D721Med (cell line): ENCODE measurements at regions not wholly inside any gene's neighbourhood (a gene's known extent, or its start where the extent isn't known, plus 50 kb on each side); places are given as distances from the start of the nearest gene placed in this dataset.
"Not testable (repeated sequence)": the region's sequence is repeated elsewhere in the genome, so short reads cannot be mapped to it uniquely, and the experiment has no call there.

Source experiments
- DNase-seq: peaks from one replicate; pipeline ENCODE4 v3.0.0; 2011; ENCODE audit warnings: low spot score; ENCODE audit not compliant: insufficient read length
- FAIRE-seq: peaks from 2 replicates; lab custom pipeline; 2011; peaks lifted over from hg19 to GRCh38; lab: Jason Lieb, UNC
- TF ChIP-seq, protein P1 (sequence below): IDR thresholded peaks from 2 replicates; pipeline ENCODE4 v1.5.1; 2012; ENCODE audit warnings: mild to moderate bottlenecking, control low read depth; ENCODE audit not compliant: insufficient read depth; ENCODE audit errors: missing control alignments

DNA sequence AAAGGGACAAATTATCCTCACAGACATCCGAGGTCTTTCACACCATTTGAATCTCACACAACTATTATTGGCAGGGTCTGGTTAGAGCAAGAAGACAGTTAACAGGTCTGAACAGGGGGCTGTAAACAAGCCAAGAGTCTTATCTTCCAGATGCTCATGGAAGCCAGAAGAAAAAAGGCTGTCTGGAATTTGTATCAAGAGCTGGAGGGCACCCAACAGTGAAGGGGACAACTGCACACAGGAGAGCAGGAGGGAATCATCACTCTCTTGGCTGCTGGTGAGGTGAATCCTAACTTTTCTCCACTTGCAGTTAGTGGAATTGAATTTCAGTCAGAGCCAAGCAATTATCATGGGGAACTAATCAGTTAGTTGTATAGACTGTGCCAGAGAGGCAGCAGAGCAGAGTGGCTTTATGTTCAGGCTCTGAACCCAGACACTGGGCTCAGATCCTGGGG is 880.2 kb upstream of the AUTS2 start:
- no peak for FAIRE-seq
- TF ChIP-seq, protein P1, sequence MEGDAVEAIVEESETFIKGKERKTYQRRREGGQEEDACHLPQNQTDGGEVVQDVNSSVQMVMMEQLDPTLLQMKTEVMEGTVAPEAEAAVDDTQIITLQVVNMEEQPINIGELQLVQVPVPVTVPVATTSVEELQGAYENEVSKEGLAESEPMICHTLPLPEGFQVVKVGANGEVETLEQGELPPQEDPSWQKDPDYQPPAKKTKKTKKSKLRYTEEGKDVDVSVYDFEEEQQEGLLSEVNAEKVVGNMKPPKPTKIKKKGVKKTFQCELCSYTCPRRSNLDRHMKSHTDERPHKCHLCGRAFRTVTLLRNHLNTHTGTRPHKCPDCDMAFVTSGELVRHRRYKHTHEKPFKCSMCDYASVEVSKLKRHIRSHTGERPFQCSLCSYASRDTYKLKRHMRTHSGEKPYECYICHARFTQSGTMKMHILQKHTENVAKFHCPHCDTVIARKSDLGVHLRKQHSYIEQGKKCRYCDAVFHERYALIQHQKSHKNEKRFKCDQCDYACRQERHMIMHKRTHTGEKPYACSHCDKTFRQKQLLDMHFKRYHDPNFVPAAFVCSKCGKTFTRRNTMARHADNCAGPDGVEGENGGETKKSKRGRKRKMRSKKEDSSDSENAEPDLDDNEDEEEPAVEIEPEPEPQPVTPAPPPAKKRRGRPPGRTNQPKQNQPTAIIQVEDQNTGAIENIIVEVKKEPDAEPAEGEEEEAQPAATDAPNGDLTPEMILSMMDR: no peak
- DNase-seq: no peak

DNA sequence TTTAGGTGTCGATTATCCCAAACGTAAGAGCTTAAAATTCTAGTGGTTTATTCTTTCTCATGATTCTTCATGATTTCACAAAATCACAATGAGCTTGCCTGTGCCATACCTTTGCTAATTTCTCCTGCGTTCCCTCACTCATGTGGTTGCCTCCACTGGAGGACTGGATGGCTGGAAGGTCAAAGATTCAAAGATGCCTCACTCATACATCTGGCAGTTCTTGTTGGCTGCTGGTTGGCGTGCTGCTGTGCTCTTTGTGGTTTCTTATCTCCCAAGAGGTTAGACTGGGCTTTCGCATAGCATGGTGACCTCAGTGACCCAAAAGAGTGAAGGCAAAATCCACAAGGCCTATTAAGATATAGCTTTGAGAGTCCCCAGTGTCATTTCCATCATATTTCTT is 877.6 kb upstream of the AUTS2 start:
- DNase-seq: no peak
- TF ChIP-seq, protein P1: no peak
- no peak for FAIRE-seq

DNA sequence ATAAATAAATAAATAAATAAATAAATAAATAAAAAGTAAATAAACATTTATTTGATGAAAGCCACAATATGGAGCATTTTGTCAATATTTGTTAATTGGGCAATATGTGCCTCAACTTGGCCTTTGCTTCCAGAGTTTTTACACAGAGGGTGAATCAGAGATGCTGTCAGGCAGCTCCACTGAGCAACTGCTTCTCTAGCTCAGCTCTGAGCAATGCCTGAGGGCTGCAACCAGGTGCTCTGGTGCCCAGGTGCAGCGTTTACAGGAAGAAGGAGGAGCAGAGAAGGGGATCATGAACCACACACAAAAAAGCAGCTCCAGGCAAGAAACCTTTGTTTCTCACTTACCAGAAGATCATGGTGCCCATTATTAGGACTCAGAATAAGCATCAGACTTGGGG is 876.2 kb upstream of the AUTS2 start:
- TF ChIP-seq, protein P1: no peak
- FAIRE-seq (no peak), DNase-seq (no peak)

DNA sequence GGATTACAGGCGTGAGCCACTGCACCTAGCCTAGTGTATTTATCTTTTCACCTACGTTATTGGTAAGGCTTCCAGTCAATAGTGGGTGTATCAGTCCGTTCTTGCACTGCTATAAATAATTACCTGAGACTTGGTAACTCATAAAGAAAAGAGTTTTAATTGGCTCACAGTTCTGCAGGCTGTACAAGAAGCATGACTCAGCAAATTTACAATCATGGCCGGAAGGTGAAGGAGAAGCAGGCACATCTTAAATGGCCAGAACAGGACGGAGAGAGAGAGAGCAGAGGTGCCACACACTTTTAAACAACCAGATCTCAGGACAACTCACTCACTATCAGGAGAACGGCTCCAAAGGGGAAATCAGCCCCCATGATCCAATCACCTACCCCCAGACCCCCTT is 873.3 kb upstream of the AUTS2 start:
- TF ChIP-seq, protein P1: no peak
- no peak for DNase-seq

DNA sequence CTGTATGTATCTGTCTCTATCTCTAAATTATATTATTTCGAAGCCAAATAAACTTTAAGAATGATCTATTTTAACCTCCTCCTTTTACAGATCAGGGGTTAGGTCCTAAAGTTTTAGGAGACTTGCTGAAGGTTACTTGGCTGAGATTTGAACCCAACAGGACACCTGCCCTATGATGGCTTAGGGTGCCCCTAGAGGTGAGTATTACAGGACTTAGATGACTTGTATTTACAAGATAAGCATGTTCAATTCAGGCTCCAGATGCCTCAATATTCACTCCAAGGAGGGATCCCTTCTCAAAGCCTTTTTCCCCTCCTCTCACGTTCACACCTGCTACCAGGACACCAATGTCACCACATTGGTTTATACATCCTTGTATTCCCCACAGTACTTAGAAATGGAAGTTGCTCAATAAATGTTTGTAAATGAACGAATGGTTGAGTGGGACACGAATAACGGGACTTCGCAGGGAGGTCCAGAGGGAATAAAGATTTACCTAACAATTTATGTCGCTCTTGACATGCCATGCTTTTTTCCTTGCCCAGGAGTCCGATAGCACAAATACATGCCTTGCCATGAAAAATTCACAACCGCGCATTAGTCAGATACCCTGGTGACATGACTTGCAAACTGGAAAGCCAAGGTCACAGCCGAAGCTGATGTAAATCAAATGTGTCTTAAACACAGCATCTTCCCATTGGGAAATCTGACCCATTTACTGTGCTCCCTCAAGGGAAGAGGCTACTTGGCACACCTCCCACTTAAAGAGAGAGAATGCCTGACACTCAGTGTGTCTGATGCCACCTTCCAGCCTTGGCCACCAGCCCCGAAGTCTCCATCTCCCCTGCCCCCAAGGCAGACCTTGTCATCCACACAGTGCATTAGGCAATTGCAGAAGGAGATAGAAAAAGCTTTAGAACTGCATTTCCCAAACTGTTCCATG is 872.2 kb upstream of the AUTS2 start:
- TF ChIP-seq, protein P1: peak; percentile 3

More for the DNA sequence above, 873.3 kb upstream of the AUTS2 start:
- FAIRE-seq: no peak

DNA sequence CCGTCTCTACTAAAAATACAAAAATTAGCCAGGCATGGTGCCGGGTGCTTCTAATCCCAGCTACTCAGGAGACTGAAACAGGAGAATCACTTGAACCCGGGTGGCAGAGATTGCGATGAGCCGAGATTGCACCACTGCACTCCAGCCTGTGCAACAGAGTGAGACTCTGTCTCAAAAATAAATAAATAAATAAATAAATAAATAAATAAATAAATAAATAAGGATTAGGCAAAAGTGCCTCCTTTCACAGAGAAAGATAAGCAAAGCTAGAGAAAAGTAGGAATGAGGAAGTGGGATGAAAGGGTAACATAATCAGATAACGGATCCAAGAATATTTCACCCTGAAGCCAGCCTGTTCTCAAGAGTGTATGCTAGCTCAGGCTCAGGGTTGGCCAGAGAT is 869.6 kb upstream of the AUTS2 start:
- DNase-seq, FAIRE-seq: not testable (repeated sequence)

More for the DNA sequence above, 872.2 kb upstream of the AUTS2 start:
- FAIRE-seq: no peak
- DNase-seq: no peak

DNA sequence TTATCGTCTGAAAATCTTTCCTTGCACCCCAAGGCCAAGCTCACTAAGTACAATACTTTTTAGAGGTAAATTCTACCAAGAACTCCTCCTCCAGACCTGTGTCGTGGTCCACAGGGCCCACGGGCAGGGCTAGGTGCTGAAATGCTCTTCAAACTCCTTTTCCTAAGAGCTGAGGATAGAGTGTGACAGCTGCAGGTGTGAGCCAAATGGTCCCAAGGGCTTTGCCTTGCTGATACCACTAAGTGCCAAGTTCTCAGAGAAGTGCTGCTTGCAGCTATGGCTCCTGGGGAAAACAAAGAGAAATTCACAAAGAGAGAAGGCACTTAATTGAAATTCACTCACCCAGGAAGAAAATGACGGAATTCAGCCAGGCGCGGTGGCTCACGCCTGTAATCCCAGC is 868.9 kb upstream of the AUTS2 start:
- FAIRE-seq (no peak), DNase-seq (no peak)
- TF ChIP-seq, protein P1: no peak
